HG02798 (cell line): ENCODE measurements at regions not wholly inside any gene's neighbourhood (a gene's known extent, or its start where the extent isn't known, plus 50 kb on each side); places are given as distances from the start of the nearest gene placed in this dataset.

Experiments used
- ATAC-seq: cut with Tn5 transposase; IDR thresholded peaks from one replicate; pipeline ENCODE4 v1.9.1; 2021; ENCODE audit warnings: mild to moderate bottlenecking; ENCODE audit not compliant: unreplicated experiment, poor library complexity

DNA sequence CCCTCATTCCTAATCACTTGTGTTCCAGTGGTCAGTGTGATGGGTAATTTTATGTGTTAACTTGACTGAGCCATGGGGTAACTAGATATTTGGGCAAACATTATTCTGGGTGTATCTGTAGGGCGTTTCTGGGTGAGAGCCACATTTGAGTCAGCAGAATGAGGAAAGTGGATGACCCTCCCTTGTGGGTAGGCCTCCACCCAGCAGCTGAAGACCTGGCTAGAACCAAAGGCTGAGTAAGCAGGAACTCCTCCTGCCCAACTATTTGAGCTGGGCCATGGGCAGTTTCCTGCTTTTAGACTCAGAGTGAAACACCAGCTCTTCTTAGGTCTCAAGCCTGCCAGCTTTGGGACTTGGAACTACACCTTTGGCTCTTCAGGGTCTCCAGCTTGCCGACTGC, 141.8 kb downstream of the ACKR3 start:
- no peak for ATAC-seq

GRCh38 chr2:236712304-236712703, 142.7 kb downstream of the ACKR3 start:
- no peak for ATAC-seq

DNA sequence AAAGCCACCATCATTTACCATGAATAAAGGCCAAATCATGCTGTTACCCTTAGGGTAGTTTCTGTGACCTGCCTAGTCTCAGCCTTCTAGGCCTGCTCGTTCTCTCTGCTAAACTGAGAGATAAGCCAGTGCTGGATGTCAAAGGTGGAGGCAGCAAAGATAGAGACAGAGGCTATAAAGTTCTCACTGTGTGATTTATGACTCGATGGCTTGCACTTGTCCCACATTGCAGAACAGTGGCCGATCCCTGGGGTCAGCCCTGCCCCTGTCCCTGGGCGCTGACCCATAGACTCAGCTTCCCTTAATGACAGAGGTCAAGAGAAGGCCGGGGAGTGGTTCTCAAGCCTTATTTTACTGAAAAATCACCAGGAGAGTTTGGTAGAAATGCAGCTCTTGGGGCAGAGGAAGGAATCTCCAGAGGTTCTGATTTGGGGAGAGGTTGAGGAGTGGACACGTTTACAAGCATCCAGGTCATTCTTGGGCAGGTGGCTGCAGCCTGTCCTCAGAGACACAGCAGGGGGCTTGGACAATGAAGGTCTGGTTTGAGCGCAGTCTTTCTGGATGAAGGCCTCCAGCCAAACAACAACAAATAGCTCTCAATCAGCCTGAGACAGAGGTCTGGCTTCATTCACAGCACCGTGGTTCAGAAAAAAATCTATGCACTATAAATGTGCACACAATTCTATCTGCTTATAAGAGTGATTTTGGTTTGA, 143.5 kb downstream of the ACKR3 start:
- ATAC-seq = no peak

DNA sequence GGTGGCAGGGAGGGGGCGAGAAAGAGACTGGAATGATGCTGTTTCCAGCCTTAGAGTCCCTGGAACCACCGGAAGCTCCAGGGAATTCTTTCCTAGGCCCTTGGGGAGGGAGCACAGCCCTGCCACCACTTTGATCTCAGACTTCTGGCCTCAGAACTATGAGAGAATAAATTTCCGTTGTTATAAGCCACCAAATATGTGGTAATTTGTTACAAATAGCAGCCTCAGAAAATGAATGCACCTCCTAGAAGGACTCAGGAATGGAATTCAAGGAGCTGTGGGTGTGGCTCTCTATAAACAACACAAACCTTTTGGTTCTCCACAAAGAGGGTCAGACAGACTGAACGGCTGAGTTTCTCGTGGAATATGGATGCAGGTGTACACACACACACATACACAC, 144.5 kb downstream of the ACKR3 start:
- ATAC-seq = no peak

DNA sequence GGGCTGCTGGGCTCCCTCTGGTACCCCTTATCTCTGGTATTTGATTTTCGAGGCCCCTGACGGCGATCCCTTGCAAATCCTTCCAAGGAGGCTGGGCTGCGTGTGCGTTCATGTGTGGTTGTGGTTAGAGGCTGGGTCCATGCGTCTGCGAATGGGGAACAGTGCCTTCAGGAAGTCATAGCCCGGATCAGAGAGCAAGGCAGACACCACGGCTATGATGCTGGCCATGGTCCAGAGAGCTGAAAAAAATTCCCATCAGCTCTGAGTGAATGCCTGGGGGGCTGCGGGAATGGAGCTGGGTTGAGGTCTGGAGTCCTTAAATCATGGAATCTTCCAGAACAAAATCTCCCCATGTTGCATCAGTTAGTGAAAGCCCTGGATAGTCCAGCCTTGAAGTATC, 145.5 kb downstream of the ACKR3 start:
- ATAC-seq = no peak

GRCh38 chr2:236715491-236715961, 145.9 kb downstream of the ACKR3 start:
- ATAC-seq = no peak

DNA sequence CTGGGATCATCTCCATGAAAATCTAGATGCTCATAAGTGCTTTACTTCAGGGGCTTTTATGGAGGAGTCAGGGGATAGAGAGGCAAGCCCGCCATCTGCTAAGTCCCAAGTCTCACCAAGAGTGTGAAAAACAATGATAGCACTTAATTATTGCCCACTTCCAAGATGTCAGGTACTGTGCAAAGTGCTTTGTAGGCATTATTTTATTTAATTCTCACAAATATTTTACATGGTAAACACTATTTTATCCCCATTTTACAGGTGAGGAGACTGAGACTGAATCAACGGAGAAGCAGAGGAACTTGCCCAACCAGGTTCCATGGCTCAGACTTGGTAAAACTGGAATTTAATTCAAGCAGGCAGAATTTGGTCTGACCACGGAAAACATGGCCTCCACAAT, 147.5 kb downstream of the ACKR3 start:
- ATAC-seq = no peak

GRCh38 chr2:236717729-236718128, 148.1 kb downstream of the ACKR3 start:
- ATAC-seq = no peak

DNA sequence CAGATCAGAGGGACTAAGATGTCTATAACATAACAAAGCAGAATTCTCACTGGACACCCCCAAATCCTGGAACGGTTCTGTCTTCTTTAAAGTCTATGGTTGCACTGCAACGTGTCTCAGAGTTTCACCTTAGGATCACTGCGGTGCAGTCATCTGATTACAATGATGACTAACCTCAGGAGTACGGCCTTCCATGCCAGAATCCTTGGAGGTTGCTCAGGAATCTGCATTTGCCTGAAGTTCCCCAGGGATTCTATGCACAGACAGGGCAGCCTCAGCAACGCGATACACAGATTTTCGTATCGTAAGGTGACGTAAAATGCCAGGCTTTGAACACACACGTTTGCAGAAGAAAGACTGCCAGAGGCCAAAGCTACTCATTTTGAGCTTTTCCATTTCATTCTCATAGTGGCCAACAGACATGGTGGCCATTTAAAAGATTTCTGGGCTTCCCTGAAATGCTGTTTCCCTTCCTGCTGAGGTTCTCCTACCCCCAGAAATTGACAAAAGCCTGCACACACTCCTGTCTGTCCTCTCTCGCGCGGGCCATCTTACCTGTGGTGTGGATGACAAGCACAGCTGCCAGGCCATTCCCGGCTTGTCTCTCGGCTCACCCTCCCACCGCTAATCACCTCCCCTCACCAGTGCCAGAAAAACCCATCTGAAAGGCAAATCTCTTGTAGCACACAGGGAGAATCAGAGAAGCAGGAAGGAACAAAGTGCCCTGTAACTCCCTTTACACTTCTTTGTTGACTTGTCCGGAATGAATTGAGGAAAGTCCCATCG, 148.8 kb downstream of the ACKR3 start:
- ATAC-seq = no peak

- ATAC-seq = no peak
These were observed 149.6 kb downstream of the ACKR3 start for GRCh38 chr2:236719192-236719635.

DNA sequence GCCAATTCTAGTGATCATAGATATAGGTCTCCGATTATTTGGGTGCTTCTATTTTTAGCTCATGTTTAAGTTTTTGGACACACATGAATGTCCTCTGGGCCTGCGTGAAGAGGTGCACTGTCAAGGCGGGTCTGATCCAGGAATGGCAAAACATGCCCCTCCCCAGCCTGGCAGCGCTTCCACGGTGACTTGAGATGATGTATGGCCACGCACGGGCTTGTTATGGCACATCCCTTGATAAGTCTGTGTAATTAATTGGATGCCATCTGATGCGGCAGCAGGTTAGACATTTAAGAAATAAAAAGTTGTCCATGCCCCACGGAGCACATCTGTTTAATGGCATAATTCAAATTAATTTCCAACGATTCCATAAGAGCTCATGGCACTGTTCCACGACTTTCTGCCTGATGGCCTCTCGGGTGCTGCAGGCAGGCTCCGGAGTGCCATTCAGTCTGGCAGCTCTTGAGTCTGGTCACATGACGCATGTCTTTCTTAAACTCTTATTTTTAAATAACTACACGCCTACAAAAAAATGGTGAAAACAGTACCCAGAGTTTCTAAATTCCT, 151.4 kb downstream of the ACKR3 start:
- ATAC-seq = no peak

GRCh38 chr2:236724200-236724599, 154.6 kb downstream of the ACKR3 start:
- ATAC-seq = no peak

- no peak for ATAC-seq
These were observed 157.3 kb downstream of the ACKR3 start for GRCh38 chr2:236726701-236727450.

GRCh38 chr2:236728916-236729670, 159.5 kb downstream of the ACKR3 start:
- ATAC-seq = no peak

GRCh38 chr2:236730393-236730792, 160.8 kb downstream of the ACKR3 start:
- no peak for ATAC-seq

GRCh38 chr2:236731767-236732580, 162.3 kb downstream of the ACKR3 start:
- no peak for ATAC-seq

DNA sequence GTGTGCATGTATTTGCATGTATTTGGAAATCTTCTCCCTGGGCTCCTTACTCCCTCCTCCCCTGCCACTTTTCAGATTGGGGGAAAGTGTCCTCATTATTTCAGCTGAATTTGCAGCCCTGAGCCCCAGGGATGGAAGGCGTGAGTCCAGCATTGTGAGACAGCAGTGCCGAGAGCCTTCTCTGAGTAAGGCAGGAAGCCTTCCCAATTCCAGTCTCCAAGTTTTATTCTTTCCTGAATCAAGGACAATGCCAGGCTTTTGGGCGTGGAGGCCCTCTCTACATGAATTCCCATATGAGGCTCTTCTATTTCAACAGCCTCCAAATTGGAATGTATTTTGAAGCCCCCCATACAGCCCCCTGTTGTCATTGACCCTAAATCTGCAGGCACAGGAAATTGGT, 163.5 kb downstream of the ACKR3 start:
- ATAC-seq = no peak

DNA sequence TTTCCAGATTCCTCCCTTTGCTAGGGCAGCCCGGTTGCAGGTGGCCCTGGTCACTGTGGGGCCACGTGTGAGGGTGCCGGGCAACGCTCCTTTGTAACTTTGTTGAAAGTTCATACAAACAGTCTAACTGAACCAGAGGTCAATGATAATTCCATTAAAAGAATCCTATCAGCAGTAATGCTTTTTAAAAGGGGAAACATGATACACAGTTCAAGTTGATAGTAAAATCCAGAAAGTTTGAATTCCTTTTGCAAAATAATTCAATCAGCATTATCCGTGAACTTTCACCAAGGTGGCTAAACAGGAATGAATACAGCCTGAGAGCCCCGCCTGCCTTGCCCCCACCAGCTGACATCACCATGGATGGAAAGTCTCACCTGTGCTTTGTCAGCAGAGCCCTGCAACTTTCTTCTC, 166.2 kb downstream of the ACKR3 start:
- no peak for ATAC-seq

- ATAC-seq = no peak
These were observed 168.4 kb downstream of the ACKR3 start for GRCh38 chr2:236738030-236738429.
